Glutamatergic neuron (in vitro differentiated cells): ENCODE measurements at regions not wholly inside any gene's neighbourhood (a gene's known extent, or its start where the extent isn't known, plus 50 kb on each side); places are given as distances from the start of the nearest gene placed in this dataset.

Source experiments
- DNase-seq: peaks from one replicate; pipeline ENCODE4 v3.0.0; 2022
- H3K27ac Mint-ChIP-seq: one replicate; pipeline ENCODE4 v1.8.0; 2020; ENCODE audit warnings: mild to moderate bottlenecking, mixed read lengths, inconsistent platforms; ENCODE audit not compliant: unreplicated experiment
- H3K27me3 Mint-ChIP-seq: one replicate; pipeline ENCODE4 v1.8.0; 2020; ENCODE audit warnings: mild to moderate bottlenecking, moderate library complexity, mixed read lengths, inconsistent platforms; ENCODE audit not compliant: unreplicated experiment
- H3K36me3 Mint-ChIP-seq: one replicate; pipeline ENCODE4 v1.8.0; 2020; ENCODE audit warnings: mild to moderate bottlenecking, mixed read lengths, inconsistent platforms; ENCODE audit not compliant: unreplicated experiment
- H3K4me1 Mint-ChIP-seq: one replicate; pipeline ENCODE4 v1.8.0; 2020; ENCODE audit warnings: mild to moderate bottlenecking, low read depth, mixed read lengths, inconsistent platforms; ENCODE audit not compliant: unreplicated experiment
- H3K4me3 Mint-ChIP-seq: one replicate; pipeline ENCODE4 v1.8.0; 2020; ENCODE audit warnings: mild to moderate bottlenecking, mixed read lengths, inconsistent platforms; ENCODE audit not compliant: unreplicated experiment
- H3K9me3 Mint-ChIP-seq: one replicate; pipeline ENCODE4 v1.8.0; 2020; ENCODE audit warnings: mild to moderate bottlenecking, moderate library complexity, mixed read lengths, inconsistent platforms; ENCODE audit not compliant: unreplicated experiment
- CTCF ChIP-seq: fragments of 200-600 bp; sonication (generic); IDR thresholded peaks from one replicate; pipeline ENCODE4 v1.5.0; 2021; ENCODE audit not compliant: partially characterized antibody, unreplicated experiment

GRCh38 chr7:16359216-16359615 is 62.1 kb downstream of the CRPPA start:
- Mint-ChIP-seq H3K4me1 (no peaks in the 10 kb centered on the region), H3K4me3 (no peak overlapping the region)

GRCh38 chr7:16357921-16358320 is 63.4 kb downstream of the CRPPA start:
- H3K4me1 Mint-ChIP-seq, result no peaks in the 10 kb centered on the region
- DNase-seq, result peak; percentile 18
- no peaks in the 10 kb centered on the region for H3K9me3 Mint-ChIP-seq
- no peaks in the 10 kb centered on the region for H3K27me3 Mint-ChIP-seq
- H3K36me3 Mint-ChIP-seq, result no peaks in the 10 kb centered on the region
- H3K27ac Mint-ChIP-seq, result no peak overlapping the region
- TF ChIP-seq CTCF, result no peak
- no peak overlapping the region for H3K4me3 Mint-ChIP-seq

More at GRCh38 chr7:16359216-16359615, 62.1 kb downstream of the CRPPA start:
- Mint-ChIP-seq H3K36me3 (no peaks in the 10 kb centered on the region), H3K27me3 (no peaks in the 10 kb centered on the region), H3K9me3 (no peaks in the 10 kb centered on the region), H3K27ac (no peak overlapping the region)
- no peak for DNase-seq
- TF ChIP-seq CTCF, result no peak

GRCh38 chr7:16357474-16357873 is 63.9 kb downstream of the CRPPA start:
- no peaks in the 10 kb centered on the region for H3K9me3 Mint-ChIP-seq
- no peaks in the 10 kb centered on the region for H3K36me3 Mint-ChIP-seq
- H3K4me3 Mint-ChIP-seq, result no peak overlapping the region
- no peaks in the 10 kb centered on the region for H3K4me1 Mint-ChIP-seq
- H3K27me3 Mint-ChIP-seq, result no peaks in the 10 kb centered on the region
- no peak for TF ChIP-seq CTCF
- H3K27ac Mint-ChIP-seq, result no peak overlapping the region
- no peak for DNase-seq

- no peak for TF ChIP-seq CTCF
- H3K27me3 Mint-ChIP-seq, result no peaks in the 10 kb centered on the region
- H3K4me1 Mint-ChIP-seq, result no peaks in the 10 kb centered on the region
- H3K36me3 Mint-ChIP-seq, result no peaks in the 10 kb centered on the region
- no peak overlapping the region for H3K4me3 Mint-ChIP-seq
- H3K27ac Mint-ChIP-seq, result no peak overlapping the region
- H3K9me3 Mint-ChIP-seq, result no peaks in the 10 kb centered on the region
- no peak for DNase-seq
Observed at GRCh38 chr7:16356301-16356958, 64.9 kb downstream of the CRPPA start.

- DNase-seq, result no peak
- no peaks in the 10 kb centered on the region for H3K9me3 Mint-ChIP-seq
- no peaks in the 10 kb centered on the region for H3K4me1 Mint-ChIP-seq
- TF ChIP-seq CTCF, result no peak
- H3K27ac Mint-ChIP-seq, result no peak overlapping the region
- no peak overlapping the region for H3K4me3 Mint-ChIP-seq
- H3K27me3 Mint-ChIP-seq, result no peaks in the 10 kb centered on the region
- H3K36me3 Mint-ChIP-seq, result peaks cover 2% of the 10 kb centered on the region
Observed at GRCh38 chr7:16354573-16354972, 66.8 kb downstream of the CRPPA start.
